BJ (cell line): ENCODE measurements at regions not wholly inside any gene's neighbourhood (a gene's known extent, or its start where the extent isn't known, plus 50 kb on each side); places are given as distances from the start of the nearest gene placed in this dataset.

Source experiments
- CTCF ChIA-PET: fragments of 350-600 bp; formaldehyde crosslinking; extraction: SDS; loops from one replicate; lab custom pipeline; 2021; ENCODE audit warnings: antibody characterized with exemption, inconsistent platforms; lab: Yijun Ruan, JAX
- POLR2A ChIA-PET: fragments of 300-600 bp; sonication (Branson Sonifier 250); formaldehyde crosslinking; extraction: SDS; loops from one replicate; lab custom pipeline; 2021; ENCODE audit warnings: antibody characterized with exemption; lab: Charles Lee
- DNase-seq: peaks from one replicate; pipeline ENCODE4 v3.0.0-alpha.2; 2011; ENCODE audit warnings: low read depth
- H3K27me3 ChIP-seq: 2 replicates; pipeline ENCODE4 v1.6.0; 2011; ENCODE audit warnings: low read length; ENCODE audit not compliant: control insufficient read depth, insufficient read depth
- H3K36me3 ChIP-seq: 2 replicates; pipeline ENCODE4 v1.5.1; 2011; ENCODE audit warnings: low read length; ENCODE audit not compliant: control insufficient read depth, insufficient read depth
- H3K4me3 ChIP-seq: 2 replicates; pipeline ENCODE4 v1.5.1; 2011; ENCODE audit warnings: low read depth, mild to moderate bottlenecking, control low read depth, low read length
- TF ChIP-seq, protein P1 (sequence below): IDR thresholded peaks from 2 replicates; pipeline ENCODE4 v1.5.1; 2011; ENCODE audit warnings: low read depth, mild to moderate bottlenecking, control low read depth, inconsistent platforms, low read length, moderate library complexity; ENCODE audit not compliant: insufficient read depth

DNA sequence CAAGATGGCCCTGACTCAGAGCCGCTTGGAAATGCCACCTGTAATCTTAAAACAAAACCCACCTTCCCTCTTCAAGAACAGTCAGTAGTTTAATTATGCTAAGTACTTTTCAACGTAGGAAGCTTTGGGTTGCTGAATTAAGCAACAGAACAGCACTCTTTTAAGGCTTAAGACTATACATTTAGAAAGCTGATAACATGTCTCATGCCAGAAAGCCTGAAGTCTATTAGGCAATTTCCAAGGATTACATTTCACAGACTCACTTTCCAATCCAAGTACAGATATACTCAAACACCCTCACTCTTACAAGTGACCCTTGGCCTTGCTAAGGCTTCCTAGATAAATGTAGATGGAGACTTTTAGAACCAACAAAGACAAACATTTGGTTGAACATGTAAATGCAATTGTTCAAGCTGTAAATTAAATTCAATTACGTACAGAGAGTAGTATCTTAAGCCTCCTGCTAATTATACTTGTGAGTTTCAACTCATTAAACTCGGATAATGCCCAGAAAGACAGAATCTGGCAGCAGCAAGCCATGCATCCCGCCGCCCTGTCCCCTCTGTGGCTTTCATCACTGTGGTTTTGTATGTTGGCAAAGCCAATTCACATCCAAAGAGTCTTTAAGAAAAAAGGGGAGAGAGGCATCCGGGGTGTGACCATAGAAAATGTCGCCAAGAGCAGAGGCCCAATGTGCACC lies 283.1 kb upstream of the NRP1 start:
- POLR2A ChIA-PET = no interaction called here

DNA sequence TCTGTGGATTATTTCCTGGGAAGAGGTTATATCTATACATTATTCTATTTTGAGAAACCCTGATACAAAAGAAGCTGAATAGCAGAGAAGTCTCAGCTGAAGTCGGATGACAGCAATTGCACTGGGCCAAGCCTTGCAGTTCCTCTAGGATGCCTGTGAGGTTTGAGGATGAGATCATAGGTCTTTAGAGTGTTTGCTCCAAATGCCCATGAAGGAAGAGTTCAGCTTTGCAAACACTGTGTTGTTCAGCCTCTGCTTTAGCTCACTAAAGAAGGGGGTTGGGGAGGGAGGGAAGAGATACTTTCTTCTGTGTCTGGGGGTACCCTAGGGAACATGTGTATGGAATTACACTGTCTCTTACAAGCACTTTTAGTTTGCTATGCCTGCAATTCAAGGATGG lies 282.5 kb upstream of the NRP1 start:
- Histone ChIP-seq H3K27me3 (no peaks in the 10 kb centered on the region; the same call in none of the 2 replicates), H3K4me3 (no peak overlapping the region), H3K36me3 (no peaks in the 10 kb centered on the region)
- POLR2A ChIA-PET = no interaction called here
- DNase-seq = no peak
- CTCF ChIA-PET = no interaction called here
- TF ChIP-seq, protein P1, sequence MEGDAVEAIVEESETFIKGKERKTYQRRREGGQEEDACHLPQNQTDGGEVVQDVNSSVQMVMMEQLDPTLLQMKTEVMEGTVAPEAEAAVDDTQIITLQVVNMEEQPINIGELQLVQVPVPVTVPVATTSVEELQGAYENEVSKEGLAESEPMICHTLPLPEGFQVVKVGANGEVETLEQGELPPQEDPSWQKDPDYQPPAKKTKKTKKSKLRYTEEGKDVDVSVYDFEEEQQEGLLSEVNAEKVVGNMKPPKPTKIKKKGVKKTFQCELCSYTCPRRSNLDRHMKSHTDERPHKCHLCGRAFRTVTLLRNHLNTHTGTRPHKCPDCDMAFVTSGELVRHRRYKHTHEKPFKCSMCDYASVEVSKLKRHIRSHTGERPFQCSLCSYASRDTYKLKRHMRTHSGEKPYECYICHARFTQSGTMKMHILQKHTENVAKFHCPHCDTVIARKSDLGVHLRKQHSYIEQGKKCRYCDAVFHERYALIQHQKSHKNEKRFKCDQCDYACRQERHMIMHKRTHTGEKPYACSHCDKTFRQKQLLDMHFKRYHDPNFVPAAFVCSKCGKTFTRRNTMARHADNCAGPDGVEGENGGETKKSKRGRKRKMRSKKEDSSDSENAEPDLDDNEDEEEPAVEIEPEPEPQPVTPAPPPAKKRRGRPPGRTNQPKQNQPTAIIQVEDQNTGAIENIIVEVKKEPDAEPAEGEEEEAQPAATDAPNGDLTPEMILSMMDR = no peak

More for the DNA sequence above, 283.1 kb upstream of the NRP1 start:
- CTCF ChIA-PET = no interaction called here
- DNase-seq = no peak
- Histone ChIP-seq H3K36me3 (no peaks in the 10 kb centered on the region), H3K27me3 (no peaks in the 10 kb centered on the region; the same call in none of the 2 replicates), H3K4me3 (no peak overlapping the region)
- TF ChIP-seq, protein P1 = no peak

DNA sequence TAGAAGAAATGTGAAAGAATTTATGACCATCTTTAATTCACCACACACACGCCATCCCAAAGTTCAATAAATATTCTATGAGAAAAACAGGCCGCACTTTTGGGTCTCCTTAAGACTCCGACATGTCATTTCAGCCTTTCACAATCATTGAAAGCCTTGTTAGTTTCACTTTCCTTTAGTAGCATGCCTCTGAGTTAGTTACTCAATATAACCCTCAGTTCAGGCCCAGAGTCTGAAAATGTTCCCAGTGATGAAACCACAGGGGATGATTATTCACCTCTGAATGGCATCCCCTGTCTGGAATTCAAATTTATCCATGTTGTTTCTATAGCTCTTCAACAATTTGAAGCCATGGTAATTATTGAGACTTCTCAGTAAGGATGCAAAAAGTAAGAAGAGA lies 278.1 kb upstream of the NRP1 start:
- Histone ChIP-seq H3K36me3 (no peaks in the 10 kb centered on the region), H3K27me3 (no peaks in the 10 kb centered on the region; the same call in none of the 2 replicates), H3K4me3 (no peak overlapping the region)
- DNase-seq = peak; percentile 19
- ChIA-PET CTCF (interaction anchor here (1.2 kb wide), 1 partner anchor 36 kb away, joined by 3 read pairs; no protein-coding TSS in a partner anchor), POLR2A (no interaction called here)
- TF ChIP-seq, protein P1 = no peak

DNA sequence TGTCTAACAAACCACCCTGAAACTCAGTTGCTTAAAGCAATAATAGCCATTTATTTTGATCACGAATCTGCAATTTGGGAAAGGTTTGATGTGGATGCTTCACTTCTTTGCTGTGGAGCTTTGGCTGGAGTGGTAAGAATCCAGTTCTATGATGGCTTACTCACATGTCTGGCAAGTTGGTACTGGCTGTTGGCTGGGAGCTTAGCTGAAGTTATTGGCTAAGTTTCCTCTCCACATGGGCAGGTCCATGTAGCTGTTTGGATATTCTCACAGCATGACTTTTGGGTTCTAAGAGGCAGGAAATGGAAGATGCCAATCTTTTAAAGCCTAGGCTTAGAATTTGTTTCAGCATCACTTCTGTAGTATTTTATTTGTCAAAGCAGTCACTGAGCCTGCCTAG lies 277.6 kb upstream of the NRP1 start:
- Histone ChIP-seq H3K36me3 (no peaks in the 10 kb centered on the region), H3K27me3 (no peaks in the 10 kb centered on the region; the same call in none of the 2 replicates), H3K4me3 (no peak overlapping the region)
- DNase-seq = no peak
- ChIA-PET CTCF (interaction anchor here (1.2 kb wide), 1 partner anchor 36 kb away, joined by 3 read pairs; no protein-coding TSS in a partner anchor), POLR2A (no interaction called here)
- TF ChIP-seq, protein P1 = no peak

DNA sequence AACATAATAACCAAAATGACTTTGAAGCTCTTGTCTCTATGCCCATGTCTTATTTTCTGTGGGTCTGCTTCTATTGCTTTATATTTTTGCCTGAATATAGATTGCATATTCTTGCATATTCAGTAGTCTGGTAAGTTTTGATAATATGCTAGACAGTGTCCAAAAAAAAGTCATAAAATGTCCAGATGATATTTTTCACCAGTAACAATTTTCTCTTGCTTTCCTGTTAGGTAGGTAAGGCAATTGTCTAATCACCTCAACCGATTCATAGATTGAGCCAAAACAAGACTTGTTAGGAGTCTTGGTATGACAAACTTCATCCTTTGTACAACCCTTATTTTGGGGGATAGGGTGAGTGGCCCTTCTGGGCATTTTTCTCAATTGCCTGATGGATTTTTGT lies 277.0 kb upstream of the NRP1 start:
- Histone ChIP-seq H3K36me3 (no peaks in the 10 kb centered on the region), H3K27me3 (no peaks in the 10 kb centered on the region; the same call in none of the 2 replicates), H3K4me3 (no peak overlapping the region)
- CTCF ChIA-PET = no interaction called here
- TF ChIP-seq, protein P1 = no peak
- POLR2A ChIA-PET = no interaction called here
- no peak for DNase-seq
